ENCODE measurements at regions not wholly inside any gene's neighbourhood (a gene's known extent, or its start where the extent isn't known, plus 50 kb on each side); places are given as distances from the start of the nearest gene placed in this dataset.

- peak overlapping the region; percentile 24 for H3K4me3 ChIP-seq (ENCODE audit: low read length)
- peak overlapping the region; percentile 55 for H3K9ac ChIP-seq (ENCODE audit: low read depth, low read length)
- peak overlapping the region; percentile 62 for H3K4me2 ChIP-seq (ENCODE audit: low read length)
- H3K4me1 ChIP-seq (ENCODE audit: control insufficient read depth, insufficient read depth, low read length), result peaks cover 40% of the 10 kb centered on the region
- no peaks in the 10 kb centered on the region for H3K9me3 ChIP-seq (replicated peaks; ENCODE audit: low read length)
- H3K27me3 ChIP-seq (ENCODE audit: control insufficient read depth, insufficient read depth, low read length), result no peaks in the 10 kb centered on the region
- no peaks in the 10 kb centered on the region for H3K36me3 ChIP-seq (ENCODE audit: insufficient read depth, low read length)
These were observed 211.1 kb downstream of the ANKRD60 start for GRCh38 chr20:58017231-58017969.

- Histone ChIP-seq H3K27me3 (ENCODE audit: control insufficient read depth, insufficient read depth, low read length) (no peaks in the 10 kb centered on the region), H3K36me3 (ENCODE audit: insufficient read depth, low read length) (no peaks in the 10 kb centered on the region), H3K4me3 (ENCODE audit: low read length) (no peak overlapping the region), H3K4me1 (ENCODE audit: control insufficient read depth, insufficient read depth, low read length) (peaks cover 40% of the 10 kb centered on the region), H3K9me3 (replicated peaks; ENCODE audit: low read length) (no peaks in the 10 kb centered on the region), H3K4me2 (ENCODE audit: low read length) (peak overlapping the region; percentile 62), H3K9ac (ENCODE audit: low read depth, low read length) (peak overlapping the region; percentile 15)
These were observed 211.7 kb downstream of the ANKRD60 start for GRCh38 chr20:58016779-58017178.

- no peak overlapping the region for H3K9ac ChIP-seq (ENCODE audit: low read depth, low read length)
- H3K9me3 ChIP-seq (replicated peaks; ENCODE audit: low read length), result no peaks in the 10 kb centered on the region
- no peak overlapping the region for H3K4me2 ChIP-seq (ENCODE audit: low read length)
- no peaks in the 10 kb centered on the region for H3K36me3 ChIP-seq (ENCODE audit: insufficient read depth, low read length)
- H3K4me3 ChIP-seq (ENCODE audit: low read length), result no peak overlapping the region
- H3K27me3 ChIP-seq (ENCODE audit: control insufficient read depth, insufficient read depth, low read length), result no peaks in the 10 kb centered on the region
- H3K4me1 ChIP-seq (ENCODE audit: control insufficient read depth, insufficient read depth, low read length), result peaks cover 34% of the 10 kb centered on the region
These were observed 213.7 kb downstream of the ANKRD60 start for GRCh38 chr20:58014628-58015315.

- Histone ChIP-seq H3K4me3 (ENCODE audit: low read length) (no peak overlapping the region), H3K9me3 (replicated peaks; ENCODE audit: low read length) (no peaks in the 10 kb centered on the region), H3K4me2 (ENCODE audit: low read length) (no peak overlapping the region), H3K9ac (ENCODE audit: low read depth, low read length) (no peak overlapping the region), H3K27me3 (ENCODE audit: control insufficient read depth, insufficient read depth, low read length) (no peaks in the 10 kb centered on the region), H3K4me1 (ENCODE audit: control insufficient read depth, insufficient read depth, low read length) (peaks cover 15% of the 10 kb centered on the region), H3K36me3 (ENCODE audit: insufficient read depth, low read length) (no peaks in the 10 kb centered on the region)
These were observed 215.5 kb downstream of the ANKRD60 start for GRCh38 chr20:58012731-58013510.

DNA sequence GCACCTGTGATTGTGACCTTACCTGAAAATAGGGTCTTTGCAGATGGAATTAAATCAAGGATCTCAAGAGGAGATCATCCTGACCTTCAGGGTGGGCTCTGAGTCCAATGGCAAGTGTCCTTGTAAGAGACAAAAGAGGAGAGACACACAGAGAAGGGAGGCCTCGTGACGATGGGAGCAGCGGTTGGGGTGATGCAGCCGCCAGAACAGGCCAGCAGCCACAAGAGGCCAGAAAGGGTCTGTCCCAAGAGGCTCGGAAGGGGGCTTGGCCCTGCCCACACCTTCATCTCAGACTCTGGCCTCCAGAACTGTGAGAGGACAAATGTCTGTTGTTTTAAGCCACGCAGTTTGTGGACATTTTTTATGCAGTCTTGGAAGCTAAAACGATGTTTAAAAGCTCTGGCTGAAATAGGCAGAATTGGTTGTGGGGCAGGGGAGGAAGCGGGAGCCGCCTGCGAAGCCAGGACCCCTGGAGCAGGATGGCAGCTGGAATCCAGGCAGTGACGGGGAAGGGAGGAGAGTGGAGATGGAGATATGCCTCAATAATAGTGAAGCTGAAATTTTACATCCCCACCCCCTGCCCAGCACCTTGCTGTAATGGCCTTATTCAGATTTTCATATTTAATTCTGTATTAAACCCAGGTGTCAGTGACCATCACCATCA, 216.4 kb downstream of the ANKRD60 start:
- peaks cover 7% of the 10 kb centered on the region for H3K4me1 ChIP-seq (ENCODE audit: control insufficient read depth, insufficient read depth, low read length)
- no peak overlapping the region for H3K4me3 ChIP-seq (ENCODE audit: low read length)
- H3K36me3 ChIP-seq (ENCODE audit: insufficient read depth, low read length), result no peaks in the 10 kb centered on the region
- no peak overlapping the region for H3K4me2 ChIP-seq (ENCODE audit: low read length)
- H3K27me3 ChIP-seq (ENCODE audit: control insufficient read depth, insufficient read depth, low read length), result no peaks in the 10 kb centered on the region
- H3K9me3 ChIP-seq (replicated peaks; ENCODE audit: low read length), result no peaks in the 10 kb centered on the region
- no peak overlapping the region for H3K9ac ChIP-seq (ENCODE audit: low read depth, low read length)

GRCh38 chr20:58011106-58011946, 217.1 kb downstream of the ANKRD60 start:
- no peaks in the 10 kb centered on the region for H3K9me3 ChIP-seq (replicated peaks; ENCODE audit: low read length)
- no peaks in the 10 kb centered on the region for H3K36me3 ChIP-seq (ENCODE audit: insufficient read depth, low read length)
- H3K27me3 ChIP-seq (ENCODE audit: control insufficient read depth, insufficient read depth, low read length), result no peaks in the 10 kb centered on the region
- no peaks in the 10 kb centered on the region for H3K4me1 ChIP-seq (ENCODE audit: control insufficient read depth, insufficient read depth, low read length)
- H3K9ac ChIP-seq (ENCODE audit: low read depth, low read length), result no peak overlapping the region
- H3K4me3 ChIP-seq (ENCODE audit: low read length), result no peak overlapping the region
- H3K4me2 ChIP-seq (ENCODE audit: low read length), result no peak overlapping the region

DNA sequence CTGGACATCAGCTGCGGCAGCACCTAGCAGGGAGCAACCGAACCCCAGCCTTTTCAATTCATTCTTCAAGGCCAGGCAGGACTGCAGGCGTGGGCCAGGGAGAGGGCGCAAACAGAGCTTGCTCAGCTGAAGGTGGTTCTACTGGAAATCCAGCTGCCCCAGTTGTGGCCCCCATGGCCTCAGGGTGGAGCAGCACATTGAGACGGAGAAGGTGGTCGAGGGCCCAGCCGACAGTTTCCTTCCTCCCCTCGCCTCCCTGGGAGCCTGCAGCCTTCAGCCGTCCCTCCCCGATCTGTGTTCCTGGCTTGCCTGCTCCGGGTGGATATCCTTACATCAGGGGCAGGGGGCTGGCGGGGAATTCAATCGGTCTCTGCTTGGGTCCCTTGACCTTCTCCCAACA, 217.8 kb downstream of the ANKRD60 start:
- Histone ChIP-seq H3K27me3 (ENCODE audit: control insufficient read depth, insufficient read depth, low read length) (no peaks in the 10 kb centered on the region), H3K36me3 (ENCODE audit: insufficient read depth, low read length) (no peaks in the 10 kb centered on the region), H3K4me2 (ENCODE audit: low read length) (no peak overlapping the region), H3K4me3 (ENCODE audit: low read length) (no peak overlapping the region), H3K9ac (ENCODE audit: low read depth, low read length) (no peak overlapping the region), H3K9me3 (replicated peaks; ENCODE audit: low read length) (no peaks in the 10 kb centered on the region), H3K4me1 (ENCODE audit: control insufficient read depth, insufficient read depth, low read length) (no peaks in the 10 kb centered on the region)

GRCh38 chr20:58010186-58010585, 218.3 kb downstream of the ANKRD60 start:
- H3K4me2 ChIP-seq (ENCODE audit: low read length), result no peak overlapping the region
- H3K4me1 ChIP-seq (ENCODE audit: control insufficient read depth, insufficient read depth, low read length), result no peaks in the 10 kb centered on the region
- H3K27me3 ChIP-seq (ENCODE audit: control insufficient read depth, insufficient read depth, low read length), result no peaks in the 10 kb centered on the region
- H3K9ac ChIP-seq (ENCODE audit: low read depth, low read length), result no peak overlapping the region
- no peaks in the 10 kb centered on the region for H3K9me3 ChIP-seq (replicated peaks; ENCODE audit: low read length)
- no peaks in the 10 kb centered on the region for H3K36me3 ChIP-seq (ENCODE audit: insufficient read depth, low read length)
- H3K4me3 ChIP-seq (ENCODE audit: low read length), result no peak overlapping the region

DNA sequence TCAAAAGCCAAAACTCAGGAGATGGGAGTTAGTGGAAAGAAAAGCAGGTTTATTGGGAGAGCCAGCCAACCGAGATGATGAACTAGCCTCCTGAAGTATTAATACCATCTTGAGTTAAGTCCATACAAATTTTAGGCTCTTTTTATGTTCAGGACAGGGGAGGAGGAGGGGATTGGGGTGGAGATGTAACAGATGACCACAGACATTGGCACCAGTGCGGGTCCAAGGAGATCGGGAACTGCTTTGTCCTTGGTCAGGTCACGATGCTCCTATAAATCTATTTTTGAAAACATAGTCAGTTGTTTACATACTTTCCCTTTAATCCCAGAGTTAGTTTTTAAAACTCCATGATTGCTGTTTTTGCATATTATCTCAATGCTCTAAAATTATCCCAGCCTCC, 219.6 kb downstream of the ANKRD60 start:
- Histone ChIP-seq H3K36me3 (ENCODE audit: insufficient read depth, low read length) (no peaks in the 10 kb centered on the region), H3K4me1 (ENCODE audit: control insufficient read depth, insufficient read depth, low read length) (no peaks in the 10 kb centered on the region), H3K27me3 (ENCODE audit: control insufficient read depth, insufficient read depth, low read length) (no peaks in the 10 kb centered on the region), H3K4me3 (ENCODE audit: low read length) (no peak overlapping the region), H3K9ac (ENCODE audit: low read depth, low read length) (no peak overlapping the region), H3K9me3 (replicated peaks; ENCODE audit: low read length) (no peaks in the 10 kb centered on the region), H3K4me2 (ENCODE audit: low read length) (no peak overlapping the region)

GRCh38 chr20:58008413-58008812, 220.0 kb downstream of the ANKRD60 start:
- no peaks in the 10 kb centered on the region for H3K27me3 ChIP-seq (ENCODE audit: control insufficient read depth, insufficient read depth, low read length)
- no peaks in the 10 kb centered on the region for H3K9me3 ChIP-seq (replicated peaks; ENCODE audit: low read length)
- H3K9ac ChIP-seq (ENCODE audit: low read depth, low read length), result no peak overlapping the region
- H3K36me3 ChIP-seq (ENCODE audit: insufficient read depth, low read length), result no peaks in the 10 kb centered on the region
- H3K4me1 ChIP-seq (ENCODE audit: control insufficient read depth, insufficient read depth, low read length), result no peaks in the 10 kb centered on the region
- H3K4me2 ChIP-seq (ENCODE audit: low read length), result no peak overlapping the region
- H3K4me3 ChIP-seq (ENCODE audit: low read length), result no peak overlapping the region
